ENCODE measurements at regions not wholly inside any gene's neighbourhood (a gene's known extent, or its start where the extent isn't known, plus 50 kb on each side); places are given as distances from the start of the nearest gene placed in this dataset.

DNA sequence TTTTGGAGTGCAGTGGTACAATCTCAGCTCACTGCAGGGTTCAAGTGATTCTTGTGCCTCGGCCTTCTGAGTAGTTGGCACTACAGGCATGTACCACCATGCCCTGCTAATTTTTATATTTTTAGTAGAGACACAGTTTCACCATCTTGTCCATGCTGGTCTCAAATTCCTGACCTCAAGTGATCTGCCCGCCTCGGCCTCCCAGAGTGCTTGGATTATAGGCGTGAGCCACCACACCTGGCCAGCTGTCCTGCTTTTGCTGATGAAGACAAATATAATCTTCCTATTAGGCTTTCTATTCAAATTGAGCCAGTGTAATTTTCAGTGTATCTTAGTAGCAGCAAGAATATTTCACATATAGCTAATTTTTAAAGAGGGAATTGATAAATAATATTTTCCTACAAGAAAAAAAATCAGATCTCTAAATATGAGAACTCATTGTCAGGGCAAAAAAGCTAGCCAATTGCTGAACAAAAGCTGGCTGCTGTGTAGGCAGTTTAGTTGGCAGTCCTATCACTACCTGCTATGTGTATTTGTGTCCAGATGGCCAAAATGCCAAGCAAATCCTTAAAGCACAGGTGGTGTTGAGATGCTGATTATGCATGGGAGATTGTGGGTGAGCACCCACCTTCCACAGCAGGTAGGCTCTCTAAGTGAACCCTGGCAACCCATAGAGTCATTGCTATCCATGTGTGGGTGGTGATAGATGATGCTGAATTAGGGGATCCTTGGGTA lies 60.8 kb upstream of the STAM2 start:
- no peak for TF ChIP-seq POLR2A (IDR thresholded peaks at IDR 0.05)
- TF ChIP-seq, protein P1, sequence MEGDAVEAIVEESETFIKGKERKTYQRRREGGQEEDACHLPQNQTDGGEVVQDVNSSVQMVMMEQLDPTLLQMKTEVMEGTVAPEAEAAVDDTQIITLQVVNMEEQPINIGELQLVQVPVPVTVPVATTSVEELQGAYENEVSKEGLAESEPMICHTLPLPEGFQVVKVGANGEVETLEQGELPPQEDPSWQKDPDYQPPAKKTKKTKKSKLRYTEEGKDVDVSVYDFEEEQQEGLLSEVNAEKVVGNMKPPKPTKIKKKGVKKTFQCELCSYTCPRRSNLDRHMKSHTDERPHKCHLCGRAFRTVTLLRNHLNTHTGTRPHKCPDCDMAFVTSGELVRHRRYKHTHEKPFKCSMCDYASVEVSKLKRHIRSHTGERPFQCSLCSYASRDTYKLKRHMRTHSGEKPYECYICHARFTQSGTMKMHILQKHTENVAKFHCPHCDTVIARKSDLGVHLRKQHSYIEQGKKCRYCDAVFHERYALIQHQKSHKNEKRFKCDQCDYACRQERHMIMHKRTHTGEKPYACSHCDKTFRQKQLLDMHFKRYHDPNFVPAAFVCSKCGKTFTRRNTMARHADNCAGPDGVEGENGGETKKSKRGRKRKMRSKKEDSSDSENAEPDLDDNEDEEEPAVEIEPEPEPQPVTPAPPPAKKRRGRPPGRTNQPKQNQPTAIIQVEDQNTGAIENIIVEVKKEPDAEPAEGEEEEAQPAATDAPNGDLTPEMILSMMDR (IDR thresholded peaks at IDR 0.05), result no peak
- no peak for TF ChIP-seq POLR2AphosphoS5 (IDR thresholded peaks at IDR 0.05; ENCODE audit: insufficient read depth in 1 of 2, low read depth in 1 of 2)
